HEK293 (cell line): ENCODE measurements at regions not wholly inside any gene's neighbourhood (a gene's known extent, or its start where the extent isn't known, plus 50 kb on each side); places are given as distances from the start of the nearest gene placed in this dataset.

ENCODE experiments used
- CTCF ChIA-PET: fragments of 350-600 bp; formaldehyde crosslinking; extraction: SDS; loops from one replicate; lab custom pipeline; 2021; ENCODE audit warnings: antibody characterized with exemption; lab: Yijun Ruan, JAX
- POLR2A ChIA-PET: fragments of 300-600 bp; formaldehyde crosslinking; extraction: SDS; loops from one replicate; lab custom pipeline; 2020; ENCODE audit warnings: antibody characterized with exemption, inconsistent platforms; lab: Yijun Ruan, JAX
- H3K27ac ChIP-seq: fragments of 200-500 bp; sonication (Bioruptor generic); 2 replicates; pipeline ENCODE4 v1.5.1; 2014; ENCODE audit warnings: low read depth, low read length, control low read depth, inconsistent platforms; ENCODE audit errors: extremely low read depth
- H3K36me3 ChIP-seq, 2 experiments: fragments of 200-500 bp in 1 of 2; sonication (Bioruptor generic) in 1 of 2; 1 replicate in 1 of 2; 2 replicates in 1 of 2; pipeline ENCODE4 v1.5.1; 2014 to 2017; ENCODE audit warnings: inconsistent platforms in 2 of 2, low read length in 2 of 2; ENCODE audit not compliant: control insufficient read depth in 2 of 2, insufficient read depth in 1 of 2
- H3K4me1 ChIP-seq: fragments of 200-500 bp; sonication (Bioruptor generic); 2 replicates; pipeline ENCODE4 v1.5.1; 2014; ENCODE audit warnings: mild to moderate bottlenecking, low read length, inconsistent platforms; ENCODE audit not compliant: control insufficient read depth, insufficient read depth
- H3K4me3 ChIP-seq: 2 replicates; pipeline ENCODE4 v1.5.1; 2011; ENCODE audit warnings: low read depth, mild to moderate bottlenecking, control low read depth, low read length, moderate library complexity
- H3K9me3 ChIP-seq: fragments of 200-500 bp; sonication (Bioruptor generic); 2 replicates; pipeline ENCODE4 v1.5.1; 2014; ENCODE audit warnings: low read depth, low read length, inconsistent platforms; ENCODE audit not compliant: control insufficient read depth, insufficient read depth
- BCL6B ChIP-seq: fragments of 450-650 bp; formaldehyde crosslinking; IDR thresholded peaks from 2 replicates; pipeline ENCODE4 v1.5.1; 2017; ENCODE audit warnings: missing biosample characterization, missing genetic modification characterization
- HIC1 ChIP-seq: fragments of 450-650 bp; formaldehyde crosslinking; IDR thresholded peaks from 2 replicates; pipeline ENCODE4 v1.5.1; 2016; ENCODE audit warnings: missing biosample characterization, missing genetic modification characterization
- KLF1 ChIP-seq: fragments of 450-650 bp; formaldehyde crosslinking; IDR thresholded peaks from 2 replicates; pipeline ENCODE4 v1.5.1; 2016; ENCODE audit warnings: missing biosample characterization, missing genetic modification characterization
- KLF17 ChIP-seq: fragments of 450-650 bp; formaldehyde crosslinking; IDR thresholded peaks from 2 replicates; pipeline ENCODE4 v1.5.1; 2016; ENCODE audit warnings: missing biosample characterization, missing genetic modification characterization
- ZBTB7A ChIP-seq: fragments of 450-650 bp; formaldehyde crosslinking; IDR thresholded peaks from 2 replicates; pipeline ENCODE4 v1.5.1; 2016; ENCODE audit warnings: low read depth, missing biosample characterization, missing genetic modification characterization
- ZNF2 ChIP-seq: fragments of 450-650 bp; formaldehyde crosslinking; IDR thresholded peaks from 2 replicates; pipeline ENCODE4 v1.5.1; 2016; ENCODE audit warnings: missing biosample characterization, missing genetic modification characterization
- ZNF280D ChIP-seq: fragments of 450-650 bp; formaldehyde crosslinking; IDR thresholded peaks from 2 replicates; pipeline ENCODE4 v1.5.1; 2016; ENCODE audit warnings: missing biosample characterization, missing genetic modification characterization
- ZNF341 ChIP-seq: fragments of 450-650 bp; formaldehyde crosslinking; IDR thresholded peaks from 2 replicates; pipeline ENCODE4; 2016; ENCODE audit warnings: low read depth, missing biosample characterization, missing genetic modification characterization
- ZNF354C ChIP-seq: fragments of 450-650 bp; formaldehyde crosslinking; IDR thresholded peaks from 2 replicates; pipeline ENCODE4 v1.5.1; 2016; ENCODE audit warnings: missing biosample characterization, missing genetic modification characterization, low read depth, borderline replicate concordance
- ZNF449 ChIP-seq: fragments of 450-650 bp; formaldehyde crosslinking; IDR thresholded peaks from 2 replicates; pipeline ENCODE4 v1.5.1; 2017; ENCODE audit warnings: missing biosample characterization, mild to moderate bottlenecking, missing genetic modification characterization, moderate library complexity
- ZNF510 ChIP-seq: fragments of 450-650 bp; formaldehyde crosslinking; IDR thresholded peaks from 2 replicates; pipeline ENCODE4 v1.5.1; 2018; ENCODE audit warnings: mild to moderate bottlenecking, missing genetic modification characterization, missing biosample characterization; ENCODE audit not compliant: insufficient replicate concordance
- ZNF518A ChIP-seq: fragments of 450-650 bp; formaldehyde crosslinking; conservative IDR thresholded peaks from 2 replicates; pipeline ENCODE4 v1.5.1; 2016; ENCODE audit warnings: low read depth, missing biosample characterization, missing genetic modification characterization
- ZNF548 ChIP-seq: fragments of 450-650 bp; formaldehyde crosslinking; IDR thresholded peaks from 2 replicates; pipeline ENCODE4 v1.5.1; 2016; ENCODE audit warnings: missing biosample characterization, missing genetic modification characterization
- ZNF561 ChIP-seq: fragments of 450-650 bp; IDR thresholded peaks from 2 replicates; pipeline ENCODE4 v1.5.1; 2018; ENCODE audit warnings: missing biosample characterization, missing genetic modification characterization, borderline replicate concordance
- ZNF596 ChIP-seq: fragments of 450-650 bp; IDR thresholded peaks from 2 replicates; pipeline ENCODE4 v1.5.0; 2018; ENCODE audit warnings: missing biosample characterization, mild to moderate bottlenecking, missing genetic modification characterization, moderate library complexity
- ZNF639 ChIP-seq: fragments of 450-650 bp; formaldehyde crosslinking; IDR thresholded peaks from 2 replicates; pipeline ENCODE4 v1.5.1; 2016; ENCODE audit warnings: missing biosample characterization, missing genetic modification characterization
- ZNF777 ChIP-seq: fragments of 450-650 bp; formaldehyde crosslinking; IDR thresholded peaks from 2 replicates; pipeline ENCODE4 v1.5.1; 2017; ENCODE audit warnings: missing biosample characterization, missing genetic modification characterization, borderline replicate concordance

GRCh38 chr3:82790307-82791097, 1029.1 kb upstream of the GBE1 start:
- no peaks in the 10 kb centered on the region for H3K4me1 ChIP-seq
- no peak overlapping the region for H3K4me3 ChIP-seq
- ChIA-PET POLR2A (no interaction called here), CTCF (no interaction called here)
- H3K36me3 ChIP-seq, result no peaks in the 10 kb centered on the region
- TF ChIP-seq ZNF548 (no peak), ZNF341 (tag by site-specific recombination) (no peak), BCL6B (no peak), ZNF777 (tag by site-specific recombination) (no peak), ZNF510 (tag by site-specific recombination) (no peak), ZNF639 (tag by site-specific recombination) (no peak), ZNF280D (no peak), KLF1 (tag by site-specific recombination) (no peak), HIC1 (no peak), ZNF518A (tag by site-specific recombination) (no peak)
- H3K9me3 ChIP-seq, result no peaks in the 10 kb centered on the region
- no peak overlapping the region for H3K27ac ChIP-seq

GRCh38 chr3:82783194-82783593, 1021.7 kb upstream of the GBE1 start:
- H3K9me3 ChIP-seq, result no peaks in the 10 kb centered on the region
- no peak overlapping the region for H3K27ac ChIP-seq
- CTCF ChIA-PET, result no interaction called here
- TF ChIP-seq ZNF449 (tag by site-specific recombination), result no peak
- no peak for TF ChIP-seq ZBTB7A (tag by site-specific recombination)
- no peak for TF ChIP-seq ZNF561 (tag by site-specific recombination)
- TF ChIP-seq ZNF2 (tag by site-specific recombination), result no peak
- no peak for TF ChIP-seq ZNF596 (tag by site-specific recombination)
- TF ChIP-seq ZNF354C (tag by site-specific recombination), result no peak
- no peak for TF ChIP-seq KLF17 (tag by site-specific recombination)
- POLR2A ChIA-PET, result no interaction called here
- no peaks in the 10 kb centered on the region for H3K4me1 ChIP-seq
- no peak overlapping the region for H3K4me3 ChIP-seq
- H3K36me3 ChIP-seq, result no peaks in the 10 kb centered on the region
